NCI-H226 (cell line): ENCODE measurements at regions not wholly inside any gene's neighbourhood (a gene's known extent, or its start where the extent isn't known, plus 50 kb on each side); places are given as distances from the start of the nearest gene placed in this dataset.

ENCODE experiments used
- DNase-seq: peaks from one replicate; pipeline ENCODE4 v3.0.0-alpha.2; 2015

- DNase-seq, result no peak
Observed at GRCh38 chr19:30722186-30722585, 350.0 kb downstream of the ZNF536 start.

DNA sequence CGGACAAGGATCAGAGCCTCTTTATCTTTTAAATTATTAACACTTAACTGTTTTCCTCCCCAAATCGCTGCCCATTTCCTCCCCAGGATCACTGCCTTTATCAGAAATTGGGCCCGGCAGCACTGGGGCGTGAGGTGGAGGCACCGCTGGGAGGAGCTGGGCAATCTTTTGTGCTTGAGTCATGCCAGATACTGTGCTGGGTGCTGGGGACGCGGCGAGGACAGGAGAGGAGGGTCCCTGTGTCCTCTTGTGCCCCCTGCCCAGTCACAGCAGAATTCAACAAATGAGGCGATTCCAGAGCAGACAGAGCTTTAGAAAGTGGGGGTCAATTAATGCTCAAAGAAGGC, 347.8 kb downstream of the ZNF536 start:
- no peak for DNase-seq

DNA sequence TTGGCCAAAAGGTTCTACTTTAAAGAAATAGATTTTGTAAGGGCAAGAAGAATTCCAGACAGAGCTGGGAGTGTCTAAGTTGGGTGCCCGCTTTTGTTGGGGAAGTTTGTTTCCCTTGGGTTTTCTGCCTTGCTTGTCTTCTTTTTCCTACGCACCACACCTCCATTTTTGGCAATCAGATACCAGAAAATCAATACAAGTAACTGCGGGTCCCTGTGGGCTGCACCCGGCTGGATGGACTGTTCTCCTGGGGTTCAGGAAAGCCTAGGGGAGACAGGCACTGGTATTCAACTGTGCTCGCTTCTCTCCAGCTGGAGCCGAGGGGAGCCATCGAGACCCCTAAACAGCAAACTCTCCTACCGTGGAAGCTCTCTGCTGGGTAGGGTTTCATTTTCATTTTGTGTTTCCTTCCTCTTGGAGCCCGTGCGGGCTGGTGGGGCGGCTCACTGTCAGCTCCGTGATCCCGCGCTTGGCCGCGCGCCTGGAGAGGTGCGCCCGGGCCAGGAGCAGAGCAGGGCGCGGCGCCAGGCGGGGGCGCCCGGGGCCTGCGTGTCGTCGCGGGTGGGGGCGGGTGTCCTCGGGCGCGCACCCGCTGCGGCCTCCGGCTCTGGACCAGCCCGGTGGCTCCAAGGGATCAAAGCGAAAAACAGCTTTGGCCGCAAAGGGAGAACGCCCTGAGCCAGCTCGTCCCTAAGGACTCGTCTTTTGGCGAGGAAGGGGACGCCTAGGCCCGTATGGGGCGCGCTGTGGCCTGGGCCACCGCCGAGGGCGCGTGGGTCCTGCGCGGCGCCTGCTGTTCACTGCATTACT, 347.2 kb downstream of the ZNF536 start:
- DNase-seq, result no peak

GRCh38 chr19:30718707-30719106, 346.5 kb downstream of the ZNF536 start:
- no peak for DNase-seq

DNA sequence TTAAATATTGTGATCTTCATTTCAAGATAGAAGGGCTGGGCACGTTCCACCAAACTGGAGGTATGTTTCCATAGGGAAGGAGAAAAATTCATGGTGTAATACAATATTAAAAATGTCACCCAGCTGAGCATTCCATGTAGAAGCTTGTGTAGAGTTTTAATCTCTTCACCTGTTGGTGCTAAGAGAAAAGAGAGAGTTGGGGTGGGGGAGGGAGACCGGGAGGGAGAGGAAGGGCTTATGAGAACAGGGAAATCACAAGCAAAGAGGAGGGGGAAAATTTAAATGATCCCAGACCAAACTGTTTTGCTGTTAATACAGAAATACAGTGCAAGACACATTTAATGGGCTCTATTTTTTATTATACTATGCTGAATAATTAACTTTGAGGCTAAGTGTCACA, 345.8 kb downstream of the ZNF536 start:
- DNase-seq, result no peak

DNA sequence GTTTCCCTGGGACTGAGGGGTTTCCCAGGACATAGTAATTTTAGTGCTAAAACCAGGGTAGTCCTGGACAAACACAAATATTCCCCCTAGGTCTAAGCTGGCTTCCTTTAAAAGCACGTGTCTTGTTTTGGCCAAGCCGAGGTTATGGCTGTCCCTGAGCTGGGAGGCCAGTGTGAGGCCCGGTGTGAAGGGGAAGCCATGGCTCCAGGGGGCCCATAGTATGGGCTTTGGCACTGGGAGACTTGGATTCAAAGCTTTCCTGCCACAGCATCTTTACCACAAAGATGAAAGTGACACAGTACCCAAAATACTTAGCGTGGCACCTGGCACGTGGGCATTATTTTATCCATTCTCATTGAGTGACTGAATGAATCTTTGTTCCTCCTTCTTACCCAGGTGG, 345.2 kb downstream of the ZNF536 start:
- DNase-seq, result no peak

- no peak for DNase-seq
Observed at GRCh38 chr19:30712431-30713337, 340.5 kb downstream of the ZNF536 start.

GRCh38 chr19:30711826-30712225, 339.6 kb downstream of the ZNF536 start:
- no peak for DNase-seq

- DNase-seq, result no peak
Observed at GRCh38 chr19:30711296-30711695, 339.1 kb downstream of the ZNF536 start.

- no peak for DNase-seq
Observed at GRCh38 chr19:30710721-30711120, 338.5 kb downstream of the ZNF536 start.

- no peak for DNase-seq
Observed at GRCh38 chr19:30708416-30709178, 336.4 kb downstream of the ZNF536 start.

DNA sequence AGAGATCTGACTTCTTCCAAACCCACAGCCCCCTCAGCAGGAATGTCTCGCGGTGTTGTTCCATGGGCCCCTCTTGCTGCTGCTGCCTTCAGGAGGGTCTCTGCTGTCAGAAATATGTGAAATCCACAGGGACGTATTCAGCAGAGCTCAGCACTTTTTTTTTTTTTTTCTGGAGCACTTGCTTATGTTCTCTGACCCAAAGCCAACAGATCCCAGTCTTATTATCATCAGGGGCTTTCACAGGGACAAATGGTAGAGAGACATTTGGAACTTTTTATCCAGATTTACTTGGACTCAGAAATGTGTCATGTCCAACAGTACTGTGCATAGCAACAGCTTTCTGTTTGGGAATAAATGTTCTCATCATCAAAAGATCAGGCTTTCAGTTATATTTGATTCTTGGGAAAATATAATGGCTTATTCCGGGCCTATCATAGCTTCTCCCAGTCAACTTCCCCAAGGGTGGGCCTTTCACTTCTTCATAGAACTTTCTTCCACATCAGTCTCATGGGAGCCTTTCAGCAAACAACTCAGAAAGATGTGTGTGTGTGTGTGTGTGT, 332.7 kb downstream of the ZNF536 start:
- no peak for DNase-seq

- no peak for DNase-seq
Observed at GRCh38 chr19:30703645-30704044, 331.5 kb downstream of the ZNF536 start.

- no peak for DNase-seq
Observed at GRCh38 chr19:30701178-30701577, 329.0 kb downstream of the ZNF536 start.

- no peak for DNase-seq
Observed at GRCh38 chr19:30699871-30700280, 327.7 kb downstream of the ZNF536 start.

- DNase-seq, result no peak
Observed at GRCh38 chr19:30696514-30696913, 324.3 kb downstream of the ZNF536 start.

DNA sequence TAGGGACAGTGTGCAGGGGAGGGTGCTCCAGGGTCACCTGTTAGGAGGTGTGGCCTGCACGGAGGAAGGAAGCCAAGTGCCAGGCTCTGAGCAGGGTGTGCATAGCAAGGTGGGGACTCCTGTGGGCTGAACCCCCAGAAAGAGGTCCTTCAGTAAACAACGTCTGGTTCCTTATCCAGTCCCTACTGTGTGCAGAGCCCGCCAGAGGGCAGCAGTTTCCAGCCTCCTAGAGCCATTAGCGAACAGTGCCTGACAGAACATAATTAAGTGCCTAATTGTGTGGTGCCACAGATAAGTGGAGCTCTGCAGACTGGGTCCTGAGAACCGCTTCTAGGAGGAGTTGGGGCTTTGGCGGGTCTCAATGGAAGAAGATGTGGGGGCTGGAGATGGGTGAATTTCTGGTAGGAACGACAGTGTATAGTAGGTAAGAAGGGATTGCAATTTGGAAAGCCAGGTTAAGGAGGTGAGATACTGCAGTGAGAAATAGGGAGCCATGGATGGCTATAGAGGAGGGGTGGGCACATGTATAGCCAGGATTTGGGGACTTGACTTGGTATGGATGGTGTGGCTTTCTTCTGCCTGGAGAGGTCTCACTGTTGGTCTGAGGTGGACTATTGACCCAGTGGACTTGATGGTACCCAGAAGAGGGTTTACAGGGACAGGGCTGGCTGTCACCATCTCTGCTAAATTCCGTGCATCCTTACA, 323.1 kb downstream of the ZNF536 start:
- no peak for DNase-seq

DNA sequence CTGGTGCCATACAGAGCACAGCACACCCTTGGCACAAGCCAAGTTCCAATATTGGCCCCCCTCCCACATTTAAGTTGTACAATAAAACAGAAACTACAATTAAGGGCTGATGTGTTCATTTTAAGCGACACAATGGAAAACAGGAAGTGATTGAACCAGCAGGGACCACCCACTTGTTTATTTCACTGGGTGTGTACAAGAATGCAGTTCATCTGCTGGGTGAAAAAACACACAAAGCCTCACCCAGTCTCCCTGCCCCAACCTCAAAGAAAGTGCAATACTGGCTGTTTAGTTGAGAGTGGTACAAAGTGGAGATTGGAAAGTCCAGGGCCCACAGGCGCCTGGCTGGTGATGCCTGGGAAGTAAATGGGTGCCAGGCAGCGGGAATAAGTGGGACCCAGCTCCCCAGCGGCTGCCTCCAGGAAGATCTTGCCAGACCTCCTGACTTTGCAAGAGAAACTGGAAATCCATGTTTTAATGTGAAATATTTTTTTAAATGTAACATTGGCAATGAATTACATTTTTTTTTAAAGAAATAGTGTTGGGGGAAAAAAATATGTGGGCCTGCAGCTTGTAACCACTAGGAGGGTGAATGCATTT, 322.1 kb downstream of the ZNF536 start:
- DNase-seq, result no peak

- no peak for DNase-seq
Observed at GRCh38 chr19:30692879-30693503, 320.8 kb downstream of the ZNF536 start.

DNA sequence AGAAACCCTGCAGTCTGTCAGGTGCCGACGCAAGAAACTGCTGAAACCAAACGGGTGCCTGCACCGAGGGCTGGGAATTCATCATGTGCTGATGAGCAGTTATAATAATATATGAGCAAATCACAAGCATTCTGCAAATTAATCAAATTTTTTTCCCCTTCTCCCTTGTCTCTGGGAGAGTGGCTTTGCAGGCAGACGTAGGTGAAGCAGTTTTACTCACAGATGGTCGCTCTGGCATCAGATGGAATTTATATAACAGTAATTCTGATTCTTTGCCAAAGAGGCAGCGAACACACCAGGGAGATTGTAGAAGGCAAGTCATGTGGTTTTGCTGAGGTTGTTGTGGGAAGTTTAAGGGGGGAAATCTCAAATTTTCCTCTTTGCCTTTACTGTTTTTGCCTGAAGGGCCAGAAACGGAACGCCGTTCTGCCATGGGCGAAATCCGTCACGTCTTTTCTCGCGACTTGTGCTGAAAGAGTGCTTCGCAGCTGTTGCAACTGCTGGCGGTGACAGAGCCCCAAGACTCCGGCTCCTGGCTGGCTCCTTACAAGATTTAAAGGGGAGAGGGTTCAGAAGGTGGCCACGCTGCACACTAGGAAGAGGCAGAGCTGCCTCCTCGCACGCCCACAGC, 320.1 kb downstream of the ZNF536 start:
- DNase-seq, result no peak

GRCh38 chr19:30691819-30692166, 319.6 kb downstream of the ZNF536 start:
- DNase-seq, result no peak
